Neural progenitor cell (in vitro differentiated cells): ENCODE measurements at regions not wholly inside any gene's neighbourhood (a gene's known extent, or its start where the extent isn't known, plus 50 kb on each side); places are given as distances from the start of the nearest gene placed in this dataset.

ENCODE experiments used
- DNase-seq: peaks from one replicate; pipeline ENCODE4 v3.0.0-alpha.2; 2016; ENCODE audit warnings: low spot score
- H2AFZ ChIP-seq: fragments of 200-600 bp; sonication (generic); replicated peaks from 2 replicates; pipeline ENCODE4 v1.6.1; 2016; ENCODE audit warnings: antibody characterized with exemption
- H3F3A ChIP-seq: fragments of 200-600 bp; sonication (generic); 2 replicates; pipeline ENCODE4 v1.6.1; 2016; ENCODE audit warnings: antibody characterized with exemption, low read depth
- H3K27ac ChIP-seq: fragments of 200-600 bp; sonication (generic); 2 replicates; pipeline ENCODE4 v1.5.1; 2016; ENCODE audit warnings: mild to moderate bottlenecking
- H3K27me3 ChIP-seq: fragments of 200-600 bp; sonication (generic); 2 replicates; pipeline ENCODE4 v1.6.1; 2016; ENCODE audit warnings: mild to moderate bottlenecking, moderate library complexity
- H3K36me3 ChIP-seq: fragments of 200-600 bp; sonication (generic); 2 replicates; pipeline ENCODE4 v1.5.1; 2016
- H3K4me1 ChIP-seq: fragments of 200-600 bp; sonication (generic); 2 replicates; pipeline ENCODE4 v1.6.1; 2016; ENCODE audit warnings: mixed run types
- H3K4me2 ChIP-seq: fragments of 200-600 bp; sonication (generic); 2 replicates; pipeline ENCODE4 v1.6.1; 2016
- H3K4me3 ChIP-seq: fragments of 200-600 bp; sonication (generic); 2 replicates; pipeline ENCODE4 v1.5.1; 2016
- H3K79me2 ChIP-seq: fragments of 200-600 bp; sonication (generic); 2 replicates; pipeline ENCODE4 v1.6.1; 2016; ENCODE audit warnings: low read depth
- H3K9ac ChIP-seq: fragments of 200-600 bp; sonication (generic); 2 replicates; pipeline ENCODE4 v1.6.1; 2016
- H3K9me3 ChIP-seq: fragments of 200-600 bp; sonication (generic); 2 replicates; pipeline ENCODE4 v1.5.1; 2016; ENCODE audit warnings: low read depth
- H4K20me1 ChIP-seq: fragments of 200-600 bp; sonication (generic); 2 replicates; pipeline ENCODE4 v1.6.1; 2016; ENCODE audit warnings: low read depth
- H3K27ac Mint-ChIP-seq: 3 replicates; pipeline ENCODE4 v1.8.0; 2021; ENCODE audit warnings: mixed read lengths
- H3K27me3 Mint-ChIP-seq: 2 replicates; pipeline ENCODE4 v1.8.0; 2022; ENCODE audit warnings: low read depth, mild to moderate bottlenecking, inconsistent platforms, moderate library complexity, mixed read lengths; ENCODE audit not compliant: insufficient read depth
- H3K36me3 Mint-ChIP-seq: 3 replicates; pipeline ENCODE4 v1.8.0; 2021; ENCODE audit warnings: mixed read lengths
- H3K4me1 Mint-ChIP-seq: 3 replicates; pipeline ENCODE4 v1.8.0; 2021; ENCODE audit warnings: mixed read lengths
- H3K4me3 Mint-ChIP-seq: 3 replicates; pipeline ENCODE4 v1.8.0; 2021; ENCODE audit warnings: mild to moderate bottlenecking, moderate library complexity, mixed read lengths
- H3K9me3 Mint-ChIP-seq: 3 replicates; pipeline ENCODE4 v1.8.0; 2020; ENCODE audit warnings: mixed read lengths
- EZH2 ChIP-seq: fragments of 200-600 bp; sonication (generic); IDR thresholded peaks from 2 replicates; pipeline ENCODE4 v1.6.1; 2017; ENCODE audit warnings: antibody characterized with exemption, mild to moderate bottlenecking, moderate library complexity
- EZH2phosphoT487 ChIP-seq: fragments of 200-600 bp; sonication (generic); IDR thresholded peaks from 2 replicates; pipeline ENCODE4 v1.6.1; 2017; ENCODE audit warnings: antibody characterized with exemption
- TF ChIP-seq, protein P1 (sequence below): fragments of 200-600 bp; sonication (generic); IDR thresholded peaks from 2 replicates; pipeline ENCODE4 v1.5.1; 2017; ENCODE audit warnings: antibody characterized with exemption, mild to moderate bottlenecking

DNA sequence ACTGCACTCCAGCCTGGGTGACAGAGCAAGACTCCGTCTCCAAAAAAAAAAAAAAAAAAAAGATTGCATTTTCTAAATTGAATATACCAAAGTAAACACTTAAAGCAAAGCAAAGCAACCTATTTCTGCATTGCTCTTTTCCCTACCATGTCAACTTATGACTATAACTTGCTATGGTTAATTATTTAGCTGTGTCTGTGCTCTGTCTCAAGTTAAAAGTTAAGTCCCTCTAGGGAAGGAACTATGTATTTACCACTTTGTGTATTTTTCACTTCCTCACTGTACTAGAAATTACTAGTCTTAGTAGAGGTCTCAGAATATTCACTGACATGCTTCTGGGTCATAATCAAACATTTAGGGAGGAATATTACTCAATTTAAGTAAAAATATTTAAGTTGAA, 711.7 kb upstream of the SOX9 start:
- Histone ChIP-seq H3K27me3 (no peaks in the 10 kb centered on the region), H3K9me3 (no peaks in the 10 kb centered on the region)
- H3K27me3 Mint-ChIP-seq, result peaks cover 3% of the 10 kb centered on the region

GRCh38 chr17:71409712-71410111, 711.1 kb upstream of the SOX9 start:
- H3K4me2 ChIP-seq, result no peak overlapping the region
- H3K36me3 Mint-ChIP-seq, result no peaks in the 10 kb centered on the region
- no peaks in the 10 kb centered on the region for H3K4me1 Mint-ChIP-seq
- no peak overlapping the region for H2AFZ ChIP-seq
- no peak for DNase-seq
- no peaks in the 10 kb centered on the region for H3F3A ChIP-seq
- H3K9ac ChIP-seq, result no peak overlapping the region
- H3K36me3 ChIP-seq, result no peaks in the 10 kb centered on the region
- no peak overlapping the region for H3K4me3 Mint-ChIP-seq
- H3K27ac Mint-ChIP-seq, result no peak overlapping the region
- no peaks in the 10 kb centered on the region for H3K9me3 ChIP-seq
- H3K27me3 ChIP-seq, result no peaks in the 10 kb centered on the region
- H3K4me3 ChIP-seq, result no peak overlapping the region
- peaks cover 3% of the 10 kb centered on the region for H3K27me3 Mint-ChIP-seq
- H3K9me3 Mint-ChIP-seq, result no peaks in the 10 kb centered on the region
- no peaks in the 10 kb centered on the region for H3K4me1 ChIP-seq
- TF ChIP-seq, protein P1, sequence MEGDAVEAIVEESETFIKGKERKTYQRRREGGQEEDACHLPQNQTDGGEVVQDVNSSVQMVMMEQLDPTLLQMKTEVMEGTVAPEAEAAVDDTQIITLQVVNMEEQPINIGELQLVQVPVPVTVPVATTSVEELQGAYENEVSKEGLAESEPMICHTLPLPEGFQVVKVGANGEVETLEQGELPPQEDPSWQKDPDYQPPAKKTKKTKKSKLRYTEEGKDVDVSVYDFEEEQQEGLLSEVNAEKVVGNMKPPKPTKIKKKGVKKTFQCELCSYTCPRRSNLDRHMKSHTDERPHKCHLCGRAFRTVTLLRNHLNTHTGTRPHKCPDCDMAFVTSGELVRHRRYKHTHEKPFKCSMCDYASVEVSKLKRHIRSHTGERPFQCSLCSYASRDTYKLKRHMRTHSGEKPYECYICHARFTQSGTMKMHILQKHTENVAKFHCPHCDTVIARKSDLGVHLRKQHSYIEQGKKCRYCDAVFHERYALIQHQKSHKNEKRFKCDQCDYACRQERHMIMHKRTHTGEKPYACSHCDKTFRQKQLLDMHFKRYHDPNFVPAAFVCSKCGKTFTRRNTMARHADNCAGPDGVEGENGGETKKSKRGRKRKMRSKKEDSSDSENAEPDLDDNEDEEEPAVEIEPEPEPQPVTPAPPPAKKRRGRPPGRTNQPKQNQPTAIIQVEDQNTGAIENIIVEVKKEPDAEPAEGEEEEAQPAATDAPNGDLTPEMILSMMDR, result no peak
- TF ChIP-seq EZH2, result no peak
- no peak overlapping the region for H3K27ac ChIP-seq
- H4K20me1 ChIP-seq, result no peaks in the 10 kb centered on the region
- no peaks in the 10 kb centered on the region for H3K79me2 ChIP-seq

More for the DNA sequence above, 711.7 kb upstream of the SOX9 start:
- Mint-ChIP-seq H3K9me3 (no peaks in the 10 kb centered on the region), H3K36me3 (no peaks in the 10 kb centered on the region), H3K4me3 (no peak overlapping the region), H3K27ac (no peak overlapping the region), H3K4me1 (no peaks in the 10 kb centered on the region)
- Histone ChIP-seq H3K4me3 (no peak overlapping the region), H3K9ac (no peak overlapping the region), H2AFZ (no peak overlapping the region), H3K36me3 (no peaks in the 10 kb centered on the region), H3K4me2 (no peak overlapping the region), H4K20me1 (no peaks in the 10 kb centered on the region), H3F3A (no peaks in the 10 kb centered on the region), H3K4me1 (no peaks in the 10 kb centered on the region), H3K27ac (no peak overlapping the region), H3K79me2 (no peaks in the 10 kb centered on the region)
- no peak for DNase-seq
- TF ChIP-seq EZH2 (no peak), EZH2phosphoT487 (no peak)
- TF ChIP-seq, protein P1, result no peak

DNA sequence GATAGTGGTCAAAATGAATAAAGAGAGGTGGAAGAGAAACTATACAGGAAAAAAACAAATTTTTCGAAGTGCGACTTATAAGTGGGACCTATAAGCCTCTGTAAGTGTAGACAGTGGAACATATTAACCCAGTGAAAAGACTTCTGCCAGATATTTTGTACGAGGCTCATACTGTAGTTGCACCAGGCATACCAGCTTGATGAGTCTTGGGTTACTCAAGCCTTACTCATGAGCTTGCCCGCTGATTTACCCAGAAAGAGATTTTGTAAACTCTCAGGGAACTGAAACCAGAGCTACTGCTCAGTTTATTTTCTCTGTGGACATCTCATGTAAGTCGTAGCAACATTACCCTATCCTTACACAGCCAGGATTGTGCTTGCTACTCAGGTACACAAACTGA, 708.0 kb upstream of the SOX9 start:
- H4K20me1 ChIP-seq, result no peaks in the 10 kb centered on the region
- Mint-ChIP-seq H3K4me3 (no peak overlapping the region), H3K27me3 (no peaks in the 10 kb centered on the region), H3K36me3 (no peaks in the 10 kb centered on the region), H3K9me3 (no peaks in the 10 kb centered on the region), H3K27ac (no peak overlapping the region), H3K4me1 (no peaks in the 10 kb centered on the region)
- no peak overlapping the region for H3K27ac ChIP-seq
- H3F3A ChIP-seq, result no peaks in the 10 kb centered on the region
- H3K4me3 ChIP-seq, result no peak overlapping the region
- no peaks in the 10 kb centered on the region for H3K27me3 ChIP-seq
- DNase-seq, result no peak
- H3K9ac ChIP-seq, result no peak overlapping the region
- H3K9me3 ChIP-seq, result no peaks in the 10 kb centered on the region
- no peaks in the 10 kb centered on the region for H3K4me1 ChIP-seq
- H2AFZ ChIP-seq, result no peak overlapping the region
- no peak overlapping the region for H3K4me2 ChIP-seq
- no peaks in the 10 kb centered on the region for H3K36me3 ChIP-seq
- TF ChIP-seq, protein P1, result no peak
- TF ChIP-seq EZH2 (no peak), EZH2phosphoT487 (no peak)
- no peaks in the 10 kb centered on the region for H3K79me2 ChIP-seq

DNA sequence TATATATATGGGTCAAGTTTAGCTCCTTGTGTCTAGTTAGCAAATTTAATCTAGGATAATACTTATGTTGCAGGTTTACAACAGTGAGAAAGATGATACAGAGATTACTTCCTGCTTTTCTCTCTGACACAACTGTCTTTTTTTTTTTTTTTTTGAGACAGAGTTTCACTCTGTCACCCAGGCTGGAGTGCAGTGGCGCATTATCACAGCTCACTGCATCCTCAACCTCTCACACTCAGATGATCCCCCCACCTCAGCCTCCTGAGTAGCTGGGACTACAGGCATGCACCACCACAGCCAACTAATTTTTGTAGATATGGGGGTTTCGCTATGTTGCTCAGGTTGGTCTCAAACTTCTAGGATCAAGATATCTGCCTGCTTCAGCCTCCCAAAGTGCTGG, 706.9 kb upstream of the SOX9 start:
- Histone ChIP-seq H3K27me3 (no peaks in the 10 kb centered on the region), H3F3A (no peaks in the 10 kb centered on the region), H3K36me3 (no peaks in the 10 kb centered on the region), H3K4me2 (no peak overlapping the region), H3K4me3 (no peak overlapping the region), H3K79me2 (no peaks in the 10 kb centered on the region), H3K4me1 (no peaks in the 10 kb centered on the region), H2AFZ (no peak overlapping the region), H3K27ac (no peak overlapping the region), H3K9me3 (no peaks in the 10 kb centered on the region), H3K9ac (no peak overlapping the region), H4K20me1 (no peaks in the 10 kb centered on the region)
- no peak overlapping the region for H3K27ac Mint-ChIP-seq
- no peaks in the 10 kb centered on the region for H3K36me3 Mint-ChIP-seq
- TF ChIP-seq, protein P1, result no peak
- TF ChIP-seq EZH2, result no peak
- no peak for TF ChIP-seq EZH2phosphoT487
- H3K27me3 Mint-ChIP-seq, result no peaks in the 10 kb centered on the region
- H3K9me3 Mint-ChIP-seq, result peaks cover 3% of the 10 kb centered on the region
- no peak for DNase-seq
- no peaks in the 10 kb centered on the region for H3K4me1 Mint-ChIP-seq
- no peak overlapping the region for H3K4me3 Mint-ChIP-seq
